Bronchial epithelial cell (primary cell): ENCODE measurements at regions not wholly inside any gene's neighbourhood (a gene's known extent, or its start where the extent isn't known, plus 50 kb on each side); places are given as distances from the start of the nearest gene placed in this dataset.
A peak's percentile ranks its signal among the peaks of the same experiment; 100 is the strongest.

ENCODE experiments used
- DNase-seq: peaks from one replicate; pipeline ENCODE4 v3.0.0-alpha.2; 2010; ENCODE audit warnings: low read depth
- FAIRE-seq: peaks from 2 replicates; lab custom pipeline; 2011; peaks lifted over from hg19 to GRCh38; lab: Jason Lieb, UNC
- H3K27me3 ChIP-seq: 2 replicates; pipeline ENCODE4 v1.5.1; 2011; ENCODE audit warnings: low read length; ENCODE audit not compliant: control insufficient read depth, insufficient read depth
- H3K36me3 ChIP-seq: 2 replicates; pipeline ENCODE4 v1.5.1; 2011; ENCODE audit warnings: low read length; ENCODE audit not compliant: control insufficient read depth, insufficient read depth
- H3K4me3 ChIP-seq: 2 replicates; pipeline ENCODE4 v1.5.1; 2011; ENCODE audit warnings: mild to moderate bottlenecking, low read depth, low read length, control low read depth
- CTCF ChIP-seq: IDR thresholded peaks from 2 replicates; pipeline ENCODE4 v1.5.1; 2011; ENCODE audit warnings: mild to moderate bottlenecking, moderate library complexity, low read length, control low read depth, inconsistent platforms; ENCODE audit not compliant: insufficient read depth, severe bottlenecking

GRCh38 chr9:90446200-90446948, 196.2 kb downstream of the DIRAS2 start:
- no peak for DNase-seq
- FAIRE-seq, result no peak

GRCh38 chr9:90447773-90448172, 194.9 kb downstream of the DIRAS2 start:
- Histone ChIP-seq H3K36me3 (no peaks in the 10 kb centered on the region), H3K27me3 (no peaks in the 10 kb centered on the region), H3K4me3 (no peak overlapping the region)
- FAIRE-seq (peak; percentile 88), DNase-seq (no peak)
- no peak for TF ChIP-seq CTCF

More at GRCh38 chr9:90446200-90446948, 196.2 kb downstream of the DIRAS2 start:
- Histone ChIP-seq H3K36me3 (no peaks in the 10 kb centered on the region), H3K4me3 (no peak overlapping the region), H3K27me3 (no peaks in the 10 kb centered on the region)
- no peak for TF ChIP-seq CTCF

GRCh38 chr9:90449213-90449925, 193.3 kb downstream of the DIRAS2 start:
- FAIRE-seq, result peak; percentile 79
- no peak for TF ChIP-seq CTCF
- H3K27me3 ChIP-seq, result no peaks in the 10 kb centered on the region
- DNase-seq, result no peak
- H3K4me3 ChIP-seq, result no peak overlapping the region
- no peaks in the 10 kb centered on the region for H3K36me3 ChIP-seq

- Histone ChIP-seq H3K4me3 (no peak overlapping the region), H3K27me3 (no peaks in the 10 kb centered on the region), H3K36me3 (no peaks in the 10 kb centered on the region)
- DNase-seq (no peak), FAIRE-seq (no peak)
- no peak for TF ChIP-seq CTCF
These were observed 190.8 kb downstream of the DIRAS2 start for GRCh38 chr9:90451804-90452203.

- TF ChIP-seq CTCF, result no peak
- Histone ChIP-seq H3K27me3 (no peaks in the 10 kb centered on the region), H3K36me3 (no peaks in the 10 kb centered on the region), H3K4me3 (no peak overlapping the region)
- FAIRE-seq (no peak), DNase-seq (no peak)
These were observed 187.3 kb downstream of the DIRAS2 start for GRCh38 chr9:90455316-90455715.
